HG02571 (cell line): ENCODE measurements at regions not wholly inside any gene's neighbourhood (a gene's known extent, or its start where the extent isn't known, plus 50 kb on each side); places are given as distances from the start of the nearest gene placed in this dataset.

Experiments used
- ATAC-seq: cut with Tn5 transposase; IDR thresholded peaks from one replicate; pipeline ENCODE4 v1.9.1; 2021; ENCODE audit warnings: mild to moderate bottlenecking, moderate library complexity; ENCODE audit not compliant: unreplicated experiment

DNA sequence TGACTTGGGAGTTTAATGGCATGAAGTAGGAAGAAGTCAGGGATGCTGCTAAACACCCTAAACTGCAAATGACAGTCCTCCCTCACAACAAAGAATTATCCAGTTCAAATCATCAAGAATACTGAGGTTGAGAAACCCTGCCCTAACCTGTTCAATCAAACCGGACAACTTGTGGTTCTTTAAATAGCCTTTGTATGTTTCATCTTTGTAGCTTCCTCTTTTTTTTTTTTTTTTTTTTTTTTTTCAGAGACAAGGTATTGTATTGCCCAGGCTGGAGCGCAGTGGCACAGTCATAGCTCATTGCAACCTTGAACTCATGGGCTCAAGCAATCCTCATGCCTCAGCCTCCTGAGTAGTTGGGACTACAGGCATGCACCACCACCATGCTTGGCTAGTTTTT is 52.5 kb upstream of the TTC29 start:
- ATAC-seq = no peak

- ATAC-seq = no peak
Observed at GRCh38 chr4:147003956-147004809, 58.5 kb upstream of the TTC29 start.

DNA sequence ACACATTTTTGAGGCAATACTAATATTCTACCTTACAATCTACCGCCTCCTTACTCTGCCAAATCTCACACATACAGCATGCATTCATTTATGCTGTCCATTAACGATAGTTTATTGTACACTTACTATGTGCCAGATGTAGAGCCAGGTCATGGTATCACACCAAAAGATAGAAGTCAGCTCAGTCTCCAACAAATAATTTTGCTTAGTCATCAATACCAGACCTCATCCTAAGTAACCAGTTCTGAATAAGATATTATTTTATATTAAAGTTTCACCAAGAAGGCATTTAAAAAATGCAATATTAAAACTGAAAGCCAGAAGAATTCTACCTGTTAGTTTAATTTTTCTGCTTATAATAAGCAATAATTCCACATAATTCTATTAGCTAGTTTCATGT is 60.6 kb upstream of the TTC29 start:
- ATAC-seq = no peak

DNA sequence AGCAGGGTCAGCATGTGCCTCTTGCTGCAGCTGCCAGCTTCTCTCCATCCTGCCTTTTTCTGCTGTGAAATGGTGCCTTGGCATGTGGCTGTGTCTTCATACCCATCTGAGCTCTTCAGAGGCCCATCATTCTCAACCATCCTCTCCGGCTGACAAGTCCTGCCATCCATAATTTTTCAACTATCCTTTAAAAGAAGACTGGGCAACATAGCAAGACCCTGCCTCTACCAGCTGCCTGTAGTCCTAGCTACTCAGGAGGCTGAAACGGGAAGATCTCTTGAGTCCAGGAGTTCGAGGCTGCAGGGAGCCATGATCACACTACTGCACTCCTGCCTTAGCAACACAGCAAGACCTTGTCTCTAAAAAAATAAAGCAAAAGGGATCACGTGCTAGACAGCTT is 64.2 kb upstream of the TTC29 start:
- ATAC-seq = no peak

- ATAC-seq = no peak
Observed at GRCh38 chr4:147011411-147011810, 65.7 kb upstream of the TTC29 start.

- no peak for ATAC-seq
Observed at GRCh38 chr4:147012059-147012707, 66.5 kb upstream of the TTC29 start.

- ATAC-seq = no peak
Observed at GRCh38 chr4:147014946-147015345, 69.3 kb upstream of the TTC29 start.

DNA sequence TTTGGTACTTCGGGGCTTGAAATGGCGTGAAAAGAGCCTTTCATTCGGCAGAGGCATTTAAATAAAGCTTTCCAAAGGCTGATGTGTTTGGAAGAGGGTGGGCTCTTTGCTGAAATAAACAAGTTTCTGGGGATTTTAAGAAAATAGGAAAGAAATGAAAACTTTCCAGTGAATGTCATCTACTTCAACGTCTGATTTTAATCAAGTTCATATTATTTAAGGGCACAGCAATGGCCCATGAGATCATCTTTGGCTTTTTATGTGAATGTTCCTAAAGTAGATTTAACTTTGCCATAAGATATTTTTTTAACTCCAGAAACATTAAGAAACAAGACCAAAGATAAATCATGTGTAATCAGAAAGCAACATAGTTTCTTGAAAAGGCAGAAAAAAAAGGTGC is 69.8 kb upstream of the TTC29 start:
- ATAC-seq = no peak

DNA sequence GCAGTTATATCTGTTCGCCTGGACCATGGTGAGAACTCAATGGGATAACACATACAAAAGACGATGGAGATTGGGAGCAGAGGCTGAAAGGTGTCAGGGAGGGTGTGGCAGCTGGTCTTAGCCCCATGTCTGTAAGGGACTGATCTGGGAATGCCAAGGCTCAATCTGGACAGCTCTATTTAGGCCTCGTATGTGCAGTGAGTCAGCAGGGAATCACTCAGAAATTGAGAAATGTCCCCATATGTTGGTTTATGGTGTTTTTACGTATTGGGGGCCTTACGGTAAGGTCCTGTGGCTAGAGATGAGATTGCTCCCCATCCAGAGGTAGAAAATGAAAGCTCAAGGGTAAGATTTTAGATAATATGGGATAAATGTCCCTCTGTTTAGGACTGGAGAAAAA is 71.4 kb upstream of the TTC29 start:
- ATAC-seq = no peak

DNA sequence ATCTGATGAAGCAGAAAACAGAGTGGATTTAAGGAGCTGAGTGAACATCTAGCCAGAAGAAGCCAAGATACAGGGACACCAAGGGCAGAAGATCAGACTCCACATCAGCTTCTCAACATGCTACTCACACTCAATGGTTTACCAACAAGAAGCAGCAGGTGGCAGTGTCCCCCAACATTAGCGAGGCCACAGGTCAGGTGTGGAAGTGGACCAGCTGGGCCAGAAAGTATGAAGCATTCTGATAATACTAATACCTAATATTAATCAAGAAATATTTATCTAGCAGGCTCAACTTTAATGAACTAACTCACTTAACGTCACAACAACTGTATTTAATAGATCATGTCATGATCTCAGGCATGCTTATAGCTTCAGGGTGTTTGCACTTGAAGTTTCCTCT is 73.4 kb upstream of the TTC29 start:
- peak; percentile 83 for ATAC-seq

GRCh38 chr4:147020456-147020855 is 74.8 kb upstream of the TTC29 start:
- ATAC-seq = no peak

DNA sequence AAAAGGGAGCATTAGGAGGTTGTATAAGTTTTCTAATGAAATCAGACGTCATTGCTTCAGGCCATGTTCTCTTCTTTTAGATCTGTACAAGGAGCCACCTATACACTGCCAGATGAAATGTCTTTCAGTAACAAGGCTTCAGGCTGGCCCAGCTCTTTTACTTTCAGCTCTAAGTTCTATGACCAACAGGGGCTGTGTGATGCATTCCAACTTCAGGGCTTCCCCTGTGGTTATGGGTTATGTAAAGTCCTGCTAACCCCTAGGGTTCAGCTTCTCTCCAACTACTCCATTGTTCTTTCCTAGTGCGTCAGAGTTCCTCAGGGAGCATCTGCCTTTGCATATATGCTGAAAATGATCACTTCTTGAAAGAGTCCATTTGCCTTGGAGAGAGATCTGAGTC is 79.4 kb upstream of the TTC29 start:
- no peak for ATAC-seq

GRCh38 chr4:147029296-147029695 is 83.6 kb upstream of the TTC29 start:
- no peak for ATAC-seq

DNA sequence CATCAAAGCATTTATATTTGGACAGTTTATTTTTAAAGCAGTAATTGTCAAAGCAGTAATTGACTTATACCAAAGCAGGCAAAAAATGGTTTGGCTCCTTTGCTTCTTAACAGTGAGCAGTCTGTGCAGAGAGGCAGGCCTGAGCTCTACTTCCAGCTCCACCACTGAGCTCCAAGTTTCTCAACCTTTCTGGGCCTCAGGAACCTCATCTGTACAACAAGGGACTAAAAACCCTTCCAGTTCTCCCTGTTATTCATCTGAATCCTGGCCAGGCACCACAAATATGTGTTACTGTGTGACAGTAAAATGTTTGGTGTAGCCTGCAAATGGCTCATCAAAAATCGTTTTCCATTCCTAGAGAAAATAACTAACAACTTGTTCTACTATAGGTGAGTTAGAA is 88.7 kb upstream of the TTC29 start:
- ATAC-seq = no peak

- no peak for ATAC-seq
Observed at GRCh38 chr4:147037069-147037468, 91.4 kb upstream of the TTC29 start.

DNA sequence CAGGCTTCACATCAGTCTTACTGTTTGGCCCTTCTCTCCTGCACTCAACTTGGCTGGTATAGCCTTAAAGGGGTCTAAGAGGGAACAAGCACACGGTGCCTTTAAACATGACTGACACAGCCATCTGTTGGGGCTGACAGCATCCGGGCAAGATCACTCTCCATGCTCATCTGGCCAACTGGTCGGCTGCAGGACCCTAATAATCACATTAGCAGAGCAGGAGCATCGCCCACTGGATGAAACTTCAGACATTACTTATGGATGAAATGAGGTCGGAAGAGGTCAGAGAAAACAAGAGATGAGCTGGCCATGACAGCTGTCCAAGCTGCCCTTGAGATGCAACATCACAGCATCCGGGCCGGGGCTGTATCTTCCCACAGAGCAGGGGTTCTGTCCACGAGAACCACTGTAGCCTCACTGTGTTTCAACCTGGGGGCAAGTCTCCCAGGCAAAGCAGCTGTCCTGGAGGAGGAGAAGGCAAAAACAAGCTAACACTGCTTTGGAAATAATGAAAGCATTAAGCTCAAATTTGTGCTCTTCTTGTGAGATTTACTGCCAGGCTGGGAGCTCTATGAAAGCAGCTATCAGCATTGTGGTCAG is 94.4 kb upstream of the TTC29 start:
- no peak for ATAC-seq

GRCh38 chr4:147040874-147041273 is 95.2 kb upstream of the TTC29 start:
- no peak for ATAC-seq

DNA sequence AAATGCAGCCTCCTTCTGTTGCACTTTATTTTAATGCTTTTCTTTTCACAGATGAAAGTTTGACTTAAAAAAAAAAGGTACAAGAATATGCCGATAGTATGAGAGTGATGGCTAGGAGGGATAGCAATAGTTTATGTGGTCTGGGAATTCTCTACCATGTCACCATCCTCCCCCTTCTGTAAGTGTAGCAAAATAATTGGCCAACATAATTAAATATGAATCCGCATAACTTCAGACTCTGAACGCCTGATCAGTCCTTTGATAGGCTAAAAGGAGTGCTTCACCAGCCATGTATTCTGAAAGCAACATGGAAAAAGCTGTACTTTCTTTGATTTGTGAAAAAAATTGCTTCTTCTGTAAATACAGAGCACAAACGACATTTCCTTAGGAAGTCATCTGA is 95.7 kb upstream of the TTC29 start:
- ATAC-seq = no peak

DNA sequence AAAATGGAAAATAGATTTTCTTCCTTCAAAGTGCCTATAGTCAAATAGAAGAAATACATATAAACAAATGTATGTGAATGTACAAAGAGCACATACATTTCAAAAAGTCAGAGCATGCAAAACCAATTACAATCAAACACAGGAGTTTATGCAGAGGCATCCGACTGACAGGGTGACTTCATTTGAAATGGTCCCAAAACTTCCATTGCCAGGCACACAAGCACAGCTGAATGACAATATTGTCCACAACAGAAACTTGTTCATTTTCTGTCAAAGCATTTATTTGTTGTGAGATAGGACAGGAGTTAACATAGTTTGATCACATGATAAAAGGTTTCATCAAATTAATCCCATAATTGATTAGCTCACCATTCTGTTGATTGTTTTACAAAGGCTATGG is 96.4 kb upstream of the TTC29 start:
- no peak for ATAC-seq

GRCh38 chr4:147044241-147044640 is 98.6 kb upstream of the TTC29 start:
- no peak for ATAC-seq

GRCh38 chr4:147049946-147050345 is 104.3 kb upstream of the TTC29 start:
- ATAC-seq = no peak

DNA sequence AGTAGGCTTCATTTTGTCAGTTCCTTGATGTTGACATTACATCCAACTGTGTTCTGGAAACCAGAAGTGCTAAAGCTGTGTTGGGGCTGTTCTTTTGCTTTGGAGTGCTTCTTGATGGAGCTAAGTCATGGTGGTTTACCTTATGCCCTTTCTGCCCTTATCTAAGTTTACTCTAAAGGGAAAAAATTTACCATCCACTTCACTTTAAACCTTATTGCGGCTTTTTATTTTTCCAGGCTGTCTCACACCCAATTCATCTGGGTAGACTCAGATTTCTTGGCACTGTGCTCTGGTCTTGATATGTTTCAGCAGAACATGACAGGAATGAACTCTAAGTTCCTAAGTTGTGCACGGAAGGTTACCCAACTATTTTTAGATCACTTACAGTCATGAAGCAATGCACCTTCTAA is 104.7 kb upstream of the TTC29 start:
- ATAC-seq = no peak
